Gastroesophageal sphincter (tissue), 4 donors: ENCODE measurements at regions not wholly inside any gene's neighbourhood (a gene's known extent, or its start where the extent isn't known, plus 50 kb on each side); places are given as distances from the start of the nearest gene placed in this dataset.
"Not testable (repeated sequence)": the region's sequence is repeated elsewhere in the genome, so short reads cannot be mapped to it uniquely, and the experiment has no call there.

Experiments used
- ATAC-seq: fragments of 150-250 bp; one replicate; pipeline ENCODE4 v1.9.1; 2016; ENCODE audit warnings: mild to moderate bottlenecking, moderate library complexity
- H3K27ac ChIP-seq, 4 donors: fragments of 200-600 bp; sonication (generic) in 3 of 4; 1 replicate in 3 of 4; 2 replicates in 1 of 4; pipeline ENCODE4 v1.5.1; 2016 to 2019
- H3K27me3 ChIP-seq: fragments of 200-600 bp; sonication (generic); one replicate; pipeline ENCODE4 v1.5.1; 2019
- H3K36me3 ChIP-seq, 2 donors: fragments of 200-600 bp; sonication (generic); one replicate each; pipeline ENCODE4 v1.5.1; 2019; ENCODE audit warnings: control low read depth in 1 of 2
- H3K4me1 ChIP-seq, 3 donors: fragments of 200-600 bp; sonication (generic); 1 replicate in 2 of 3; 2 replicates in 1 of 3; pipeline ENCODE4 v1.5.1; 2016 to 2019; ENCODE audit warnings: control low read depth in 2 of 3
- H3K4me3 ChIP-seq, 2 donors: fragments of 200-600 bp; sonication (generic); one replicate each; pipeline ENCODE4 v1.5.1; 2019; ENCODE audit warnings: mild to moderate bottlenecking in 1 of 2, moderate library complexity in 1 of 2
- H3K9me3 ChIP-seq, 3 donors: fragments of 200-600 bp; sonication (generic); one replicate each; pipeline ENCODE4 v1.5.1; 2017 to 2019; ENCODE audit warnings: control low read depth in 2 of 3
- EP300 ChIP-seq: sonication (generic); formaldehyde crosslinking; IDR thresholded peaks from one replicate; pipeline ENCODE4 v1.6.1; 2017; ENCODE audit warnings: antibody characterized with exemption, mild to moderate bottlenecking
- POLR2A ChIP-seq, 2 donors: fragments of 450-650 bp; IDR thresholded peaks; one replicate each; pipeline ENCODE4 v1.6.1; 2017; ENCODE audit warnings: antibody characterized with exemption in 2 of 2, mild to moderate bottlenecking in 2 of 2, moderate library complexity in 1 of 2
- POLR2AphosphoS5 ChIP-seq: sonication (generic); formaldehyde crosslinking; IDR thresholded peaks from one replicate; pipeline ENCODE4 v1.6.1; 2017; ENCODE audit warnings: antibody characterized with exemption
- WGBS, 2 donors: methylation state at CpG; one replicate each; pipeline ENCODE4 v1.1.5; 2018; ENCODE audit warnings: low coverage in 1 of 2; 5-methylcytosine and 5-hydroxymethylcytosine counted together
- TF ChIP-seq, protein P1 (sequence below), 4 experiments: fragments of 200-600 bp in 2 of 4; fragments of 450-650 bp in 2 of 4; sonication (generic) in 1 of 4; IDR thresholded peaks; one replicate each; pipeline ENCODE4 v1.5.1; 2017 to 2019; ENCODE audit warnings: antibody characterized with exemption in 4 of 4, mild to moderate bottlenecking in 2 of 4, moderate library complexity in 2 of 4

DNA sequence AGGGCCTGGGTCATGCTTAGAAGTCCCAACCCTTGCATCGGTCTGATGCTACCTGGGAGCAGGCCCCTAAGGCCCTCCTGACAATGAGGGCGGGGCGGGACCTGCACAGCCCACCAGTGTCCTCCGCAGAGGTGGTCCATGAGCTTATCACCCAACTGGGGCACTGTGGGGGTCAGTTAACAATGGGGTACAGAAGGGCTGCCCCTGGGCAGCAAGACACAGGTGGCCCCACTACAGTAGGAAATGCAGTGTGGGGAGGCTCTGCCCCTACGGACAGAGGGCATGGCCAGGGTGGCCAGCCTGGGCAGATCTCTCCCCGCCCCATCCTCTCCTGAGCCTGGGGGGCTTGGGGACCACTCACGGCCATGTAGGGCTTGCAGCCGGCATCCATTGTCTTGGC lies 90.7 kb downstream of the KCNJ18 start:
- H3K4me1 ChIP-seq, H3K9me3 ChIP-seq, ATAC-seq, H3K4me3 ChIP-seq, H3K36me3 ChIP-seq, H3K27me3 ChIP-seq, H3K27ac ChIP-seq: not testable (repeated sequence)
- WGBS, 2 donors: no CpG with 5 or more reads among the region's 8 CpGs

DNA sequence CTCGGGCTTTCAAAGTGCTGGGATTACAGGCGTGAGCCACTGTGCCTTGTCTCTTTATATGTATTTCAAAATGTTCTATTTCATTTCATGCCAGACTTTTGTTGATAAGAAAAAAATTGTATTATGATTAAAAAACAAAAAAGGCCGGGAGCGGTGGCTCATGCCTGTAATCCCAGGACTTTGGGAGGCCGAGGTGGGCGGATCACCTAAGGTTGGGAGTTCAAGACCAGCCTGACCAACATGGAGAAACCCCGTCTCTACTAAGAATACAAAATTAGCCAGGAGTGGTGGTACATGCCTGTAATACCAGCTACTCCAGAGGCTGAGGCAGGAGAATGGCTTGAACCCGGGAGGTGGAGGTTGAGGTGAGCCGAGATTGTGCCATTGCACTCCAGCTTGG lies 121.9 kb downstream of the KCNJ18 start:
- peaks cover 0 to 16% (median 0%) of the 10 kb centered on the region in 3 donors for H3K9me3 ChIP-seq
- H3K27me3 ChIP-seq, H3K27ac ChIP-seq, ATAC-seq, H3K36me3 ChIP-seq, H3K4me3 ChIP-seq, H3K4me1 ChIP-seq: not testable (repeated sequence)
- 74 to 83% methylated on average over 7 to 8 of the region's 9 CpGs for WGBS, 2 donors

GRCh38 chr17:21814776-21815175 lies 122.5 kb downstream of the KCNJ18 start:
- Histone ChIP-seq H3K27me3 (peaks cover 5% of the 10 kb centered on the region), H3K4me3 (no peak overlapping the region)
- no peak for ATAC-seq

DNA sequence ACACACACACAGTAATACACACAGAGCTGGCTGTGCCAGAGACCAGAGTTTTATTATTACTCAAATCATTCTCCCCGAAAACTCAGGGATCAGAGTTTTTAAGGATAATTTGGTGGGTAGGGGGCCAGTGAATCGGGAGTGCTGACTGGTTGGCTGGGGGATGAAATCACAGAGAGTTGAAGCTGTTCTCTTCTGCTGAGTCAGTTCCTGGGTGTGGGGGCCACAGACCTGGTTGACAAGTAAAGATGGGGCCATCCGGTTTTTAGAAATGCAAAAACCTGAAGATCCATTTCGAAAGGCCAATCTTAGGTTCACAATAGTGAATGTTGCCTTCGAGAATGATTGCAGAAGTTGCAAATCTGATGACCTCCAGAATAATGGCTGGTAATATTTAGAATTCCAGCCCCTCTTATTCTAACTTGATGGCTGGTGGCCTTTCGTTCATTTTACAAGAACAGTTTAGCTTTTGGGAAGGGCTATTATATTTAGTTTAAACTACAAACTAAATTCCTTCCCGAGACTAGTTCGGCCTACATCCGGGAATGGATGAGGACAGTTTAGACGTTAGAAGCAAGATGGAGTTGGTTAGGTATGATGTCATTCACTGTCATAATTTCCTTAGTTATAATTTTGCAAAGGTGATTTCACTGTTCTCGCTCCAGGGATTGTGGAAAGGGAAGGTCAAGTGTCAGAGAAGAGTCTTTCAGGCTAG lies 123.2 kb downstream of the KCNJ18 start:
- ATAC-seq: no peak
- Histone ChIP-seq H3K27ac (no peak overlapping the region), H3K4me1 (no peaks in the 10 kb centered on the region), H3K27me3 (peaks cover 5% of the 10 kb centered on the region), H3K9me3 (peaks cover 0 to 16% (median 0%) of the 10 kb centered on the region in 3 donors), H3K36me3 (no peaks in the 10 kb centered on the region), H3K4me3 (no peak overlapping the region)
- TF ChIP-seq POLR2AphosphoS5: no peak
- WGBS, 2 donors: 79 to 81% methylated on average over 11 of the region's 11 CpGs

More at GRCh38 chr17:21814776-21815175, 122.5 kb downstream of the KCNJ18 start:
- Histone ChIP-seq H3K9me3 (peaks cover 0 to 16% (median 0%) of the 10 kb centered on the region in 3 donors), H3K36me3 (no peaks in the 10 kb centered on the region), H3K4me1 (no peaks in the 10 kb centered on the region), H3K27ac (no peak overlapping the region)
- 78 to 79% methylated on average over 3 to 7 of the region's 9 CpGs for WGBS, 2 donors
- TF ChIP-seq POLR2AphosphoS5: no peak

- Histone ChIP-seq H3K27ac (no peak overlapping the region), H3K9me3 (peaks cover 0 to 16% (median 0%) of the 10 kb centered on the region in 3 donors), H3K4me3 (no peak overlapping the region), H3K36me3 (no peaks in the 10 kb centered on the region), H3K27me3 (peaks cover 5% of the 10 kb centered on the region), H3K4me1 (no peaks in the 10 kb centered on the region)
- WGBS, 2 donors: 73 to 77% methylated on average over 15 of the region's 15 CpGs
- TF ChIP-seq POLR2AphosphoS5 (no peak), EP300 (no peak), POLR2A (IDR thresholded peaks at IDR 0.05) (no peak)
- TF ChIP-seq, protein P1, sequence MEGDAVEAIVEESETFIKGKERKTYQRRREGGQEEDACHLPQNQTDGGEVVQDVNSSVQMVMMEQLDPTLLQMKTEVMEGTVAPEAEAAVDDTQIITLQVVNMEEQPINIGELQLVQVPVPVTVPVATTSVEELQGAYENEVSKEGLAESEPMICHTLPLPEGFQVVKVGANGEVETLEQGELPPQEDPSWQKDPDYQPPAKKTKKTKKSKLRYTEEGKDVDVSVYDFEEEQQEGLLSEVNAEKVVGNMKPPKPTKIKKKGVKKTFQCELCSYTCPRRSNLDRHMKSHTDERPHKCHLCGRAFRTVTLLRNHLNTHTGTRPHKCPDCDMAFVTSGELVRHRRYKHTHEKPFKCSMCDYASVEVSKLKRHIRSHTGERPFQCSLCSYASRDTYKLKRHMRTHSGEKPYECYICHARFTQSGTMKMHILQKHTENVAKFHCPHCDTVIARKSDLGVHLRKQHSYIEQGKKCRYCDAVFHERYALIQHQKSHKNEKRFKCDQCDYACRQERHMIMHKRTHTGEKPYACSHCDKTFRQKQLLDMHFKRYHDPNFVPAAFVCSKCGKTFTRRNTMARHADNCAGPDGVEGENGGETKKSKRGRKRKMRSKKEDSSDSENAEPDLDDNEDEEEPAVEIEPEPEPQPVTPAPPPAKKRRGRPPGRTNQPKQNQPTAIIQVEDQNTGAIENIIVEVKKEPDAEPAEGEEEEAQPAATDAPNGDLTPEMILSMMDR (IDR thresholded peaks at IDR 0.05): no peak
- ATAC-seq: no peak
Observed at GRCh38 chr17:21816592-21817567, 124.6 kb downstream of the KCNJ18 start.

DNA sequence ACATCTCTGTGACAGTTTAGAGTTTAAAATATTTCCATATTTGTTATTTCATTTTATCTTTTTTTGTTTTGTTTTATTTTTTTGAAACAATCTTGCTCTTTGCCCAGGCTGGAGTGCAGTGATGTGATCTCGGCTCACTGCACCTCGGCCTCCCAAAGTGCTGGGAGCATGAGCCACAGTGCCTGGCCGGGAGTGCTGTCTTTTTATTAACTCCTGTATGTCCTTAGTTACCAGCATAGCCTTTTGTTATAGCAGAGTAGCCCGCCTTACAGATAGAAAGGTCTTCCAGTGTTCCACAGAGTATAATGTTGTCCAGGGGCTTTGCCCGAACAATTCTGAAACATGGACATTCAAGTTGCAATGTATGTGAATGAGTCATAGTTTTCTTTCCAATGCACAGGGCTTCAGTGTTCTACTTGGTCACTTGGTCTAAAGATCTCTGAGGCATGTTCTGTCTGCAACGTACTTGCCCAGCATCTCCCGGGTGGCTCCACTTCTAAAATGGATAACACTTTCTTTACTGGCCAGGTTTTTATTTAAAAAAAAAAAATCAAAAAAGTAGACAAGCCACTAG lies 125.6 kb downstream of the KCNJ18 start:
- 80 to 82% methylated on average over 7 of the region's 7 CpGs for WGBS, 2 donors
- Histone ChIP-seq H3K27me3 (peaks cover 5% of the 10 kb centered on the region), H3K9me3 (peaks cover 0 to 16% (median 0%) of the 10 kb centered on the region in 3 donors), H3K36me3 (no peaks in the 10 kb centered on the region), H3K4me3 (no peak overlapping the region), H3K27ac (no peak overlapping the region), H3K4me1 (no peaks in the 10 kb centered on the region)
- ATAC-seq: no peak
- TF ChIP-seq EP300: no peak
- no peak for TF ChIP-seq POLR2AphosphoS5
- TF ChIP-seq, protein P1 (IDR thresholded peaks at IDR 0.05): no peak
